ENCODE measurements at regions not wholly inside any gene's neighbourhood (a gene's known extent, or its start where the extent isn't known, plus 50 kb on each side); places are given as distances from the start of the nearest gene placed in this dataset.

DNA sequence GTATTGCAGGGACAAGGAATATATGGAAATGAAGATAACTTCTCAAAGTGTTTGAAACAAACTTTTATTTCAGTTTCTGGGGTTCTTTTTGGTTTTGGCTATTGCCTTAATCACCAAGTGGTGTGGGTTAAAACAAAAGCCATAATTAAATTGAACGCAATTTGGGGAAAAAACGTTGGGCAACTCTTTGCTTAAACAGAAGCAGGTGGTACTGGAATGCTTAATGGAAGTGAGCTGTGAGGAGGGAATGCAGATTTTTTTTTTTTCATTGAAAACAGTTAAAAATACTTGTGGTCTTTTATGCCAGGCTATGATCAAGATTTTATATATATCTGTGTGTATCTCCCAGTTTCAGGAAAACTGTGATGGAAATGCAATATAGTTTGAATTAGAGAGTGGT lies 195.7 kb upstream of the TUT7 start:
- TF ChIP-seq, protein P1, sequence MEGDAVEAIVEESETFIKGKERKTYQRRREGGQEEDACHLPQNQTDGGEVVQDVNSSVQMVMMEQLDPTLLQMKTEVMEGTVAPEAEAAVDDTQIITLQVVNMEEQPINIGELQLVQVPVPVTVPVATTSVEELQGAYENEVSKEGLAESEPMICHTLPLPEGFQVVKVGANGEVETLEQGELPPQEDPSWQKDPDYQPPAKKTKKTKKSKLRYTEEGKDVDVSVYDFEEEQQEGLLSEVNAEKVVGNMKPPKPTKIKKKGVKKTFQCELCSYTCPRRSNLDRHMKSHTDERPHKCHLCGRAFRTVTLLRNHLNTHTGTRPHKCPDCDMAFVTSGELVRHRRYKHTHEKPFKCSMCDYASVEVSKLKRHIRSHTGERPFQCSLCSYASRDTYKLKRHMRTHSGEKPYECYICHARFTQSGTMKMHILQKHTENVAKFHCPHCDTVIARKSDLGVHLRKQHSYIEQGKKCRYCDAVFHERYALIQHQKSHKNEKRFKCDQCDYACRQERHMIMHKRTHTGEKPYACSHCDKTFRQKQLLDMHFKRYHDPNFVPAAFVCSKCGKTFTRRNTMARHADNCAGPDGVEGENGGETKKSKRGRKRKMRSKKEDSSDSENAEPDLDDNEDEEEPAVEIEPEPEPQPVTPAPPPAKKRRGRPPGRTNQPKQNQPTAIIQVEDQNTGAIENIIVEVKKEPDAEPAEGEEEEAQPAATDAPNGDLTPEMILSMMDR (IDR thresholded peaks at IDR 0.05) = no peak
- no peak for TF ChIP-seq POLR2A (IDR thresholded peaks at IDR 0.05)
